Astrocyte of the hippocampus (primary cell): ENCODE measurements at regions not wholly inside any gene's neighbourhood (a gene's known extent, or its start where the extent isn't known, plus 50 kb on each side); places are given as distances from the start of the nearest gene placed in this dataset.
A peak's percentile ranks its signal among the peaks of the same experiment; 100 is the strongest.
"Not testable (repeated sequence)": the region's sequence is repeated elsewhere in the genome, so short reads cannot be mapped to it uniquely, and the experiment has no call there.

Source experiments
- DNase-seq: peaks from one replicate; pipeline ENCODE4 v3.0.0; 2011; ENCODE audit warnings: low read depth, low spot score

GRCh38 chr1:78247079-78247478 lies 201.3 kb downstream of the GIPC2 start:
- DNase-seq = no peak

DNA sequence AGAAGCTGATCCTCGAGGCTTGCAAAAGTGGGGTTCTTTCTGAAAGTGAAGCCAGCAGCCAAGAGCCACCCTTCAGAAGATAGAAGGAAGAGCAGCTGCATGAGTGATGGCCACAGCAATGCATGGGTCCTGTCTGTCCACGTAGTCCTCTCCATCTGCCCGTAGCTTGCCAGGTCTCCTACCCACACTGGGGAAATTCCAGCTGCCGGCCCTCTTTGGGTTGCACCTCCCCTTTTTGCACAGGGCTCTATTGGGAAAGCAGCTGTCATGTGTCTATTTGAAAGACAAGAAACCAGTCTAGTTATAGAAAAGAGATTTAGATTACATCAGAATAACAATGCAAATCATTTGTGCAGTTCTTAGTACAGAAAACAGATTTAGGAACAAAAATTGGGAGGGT lies 204.4 kb downstream of the GIPC2 start:
- DNase-seq = no peak

- DNase-seq = no peak
These were observed 208.8 kb downstream of the GIPC2 start for GRCh38 chr1:78254517-78254916.

DNA sequence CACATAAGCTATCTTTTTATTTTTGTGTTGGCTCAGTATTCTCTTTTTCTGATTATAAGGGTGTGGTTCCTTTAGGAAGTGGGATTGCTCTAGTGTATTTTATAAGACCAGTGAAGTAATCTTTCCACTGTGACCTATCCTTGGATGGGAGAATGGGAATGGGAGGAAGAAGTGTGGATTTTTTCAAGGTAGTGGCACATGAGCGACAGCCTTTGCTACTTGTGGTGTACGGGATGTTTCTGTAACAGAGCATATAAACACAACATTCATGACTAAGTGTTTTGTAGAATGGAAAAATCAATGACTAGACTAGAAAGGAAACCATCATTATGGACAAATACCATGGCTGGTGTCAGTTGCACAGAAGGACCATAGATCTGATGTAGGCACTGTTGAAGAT lies 209.6 kb downstream of the GIPC2 start:
- no peak for DNase-seq

DNA sequence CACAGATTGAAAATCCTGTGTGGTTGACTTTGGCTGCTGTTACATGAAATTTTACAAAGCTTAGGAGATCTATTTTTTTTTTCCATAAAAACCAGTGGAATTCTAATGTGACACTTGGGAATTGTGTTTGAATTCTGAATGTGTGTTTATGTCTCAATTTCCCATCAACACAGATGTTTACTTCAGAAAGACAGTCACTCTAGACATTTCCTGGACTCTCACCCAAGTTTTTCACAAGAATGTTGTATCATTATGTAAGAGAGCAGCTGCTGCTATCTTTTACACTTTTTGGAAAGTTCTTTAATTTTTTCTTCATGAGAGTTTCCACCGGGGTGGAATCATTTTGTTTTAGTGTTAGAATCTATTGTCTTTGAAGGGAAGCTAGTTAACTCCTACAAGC lies 210.1 kb downstream of the GIPC2 start:
- DNase-seq = no peak

GRCh38 chr1:78263459-78263858 lies 217.7 kb downstream of the GIPC2 start:
- no peak for DNase-seq

GRCh38 chr1:78263946-78264345 lies 218.2 kb downstream of the GIPC2 start:
- no peak for DNase-seq

GRCh38 chr1:78267513-78268218 lies 221.9 kb downstream of the GIPC2 start:
- no peak for DNase-seq

DNA sequence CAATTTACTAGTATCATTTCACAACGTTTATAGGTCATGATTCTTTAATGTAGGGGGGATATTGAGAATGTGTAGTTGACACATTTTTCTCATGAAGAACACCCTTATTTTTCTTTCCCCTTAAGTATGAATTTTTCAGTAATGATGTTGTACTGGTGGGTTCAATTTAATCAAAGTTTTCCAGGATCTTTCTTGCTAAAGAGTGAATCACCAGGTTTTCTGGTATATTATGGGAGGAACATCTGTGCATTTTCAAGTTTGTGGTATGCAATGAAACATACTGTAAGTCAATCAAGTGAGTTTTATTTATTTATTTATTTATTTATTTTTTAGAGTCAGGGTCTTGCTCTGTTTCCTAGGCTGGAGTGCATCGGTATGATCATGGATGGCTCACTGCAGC lies 221.2 kb upstream of the PTGFR start:
- no peak for DNase-seq

- DNase-seq = not testable (repeated sequence)
These were observed 219.4 kb upstream of the PTGFR start for GRCh38 chr1:78271423-78271822.

DNA sequence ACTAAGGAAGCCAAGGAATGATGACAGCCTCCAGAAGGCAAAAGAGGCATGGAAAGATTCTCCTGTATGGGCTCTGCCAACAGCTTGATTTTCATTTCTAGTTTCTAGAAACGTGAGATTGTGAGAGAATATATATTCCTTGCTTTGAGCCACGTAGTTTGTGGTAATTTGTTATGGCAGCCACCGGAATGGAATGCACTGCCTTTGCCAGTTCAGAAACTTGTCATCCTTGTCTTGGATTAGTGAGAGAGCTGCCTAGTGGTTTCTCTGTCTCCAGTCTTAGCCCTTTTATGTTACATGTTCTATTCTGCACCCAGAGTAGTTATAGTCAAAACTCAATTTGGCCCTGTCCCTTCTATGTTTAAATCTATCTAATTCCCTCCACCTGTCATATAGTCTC lies 216.0 kb upstream of the PTGFR start:
- DNase-seq = peak; percentile 82

DNA sequence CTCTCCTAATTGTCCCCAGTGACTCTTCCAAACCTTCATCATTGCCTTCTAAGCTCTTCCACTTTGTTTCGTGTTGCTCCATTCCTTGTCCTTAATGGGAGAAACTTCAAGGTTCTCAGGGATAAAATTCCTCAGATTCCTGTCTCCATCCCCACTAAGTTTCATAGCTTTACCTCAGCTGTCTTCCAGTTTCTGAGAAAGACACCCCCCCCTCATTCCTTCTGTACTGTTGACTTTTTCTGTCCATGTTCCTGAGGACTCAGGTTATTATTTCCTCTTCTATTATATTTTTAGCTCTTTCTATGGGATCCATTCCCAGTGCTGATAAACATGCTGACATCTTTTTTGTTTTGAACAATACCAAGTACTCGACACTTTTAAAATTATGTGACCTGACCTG lies 215.3 kb upstream of the PTGFR start:
- DNase-seq = peak; percentile 49

GRCh38 chr1:78275906-78276685 lies 214.7 kb upstream of the PTGFR start:
- DNase-seq = peak; percentile 47

DNA sequence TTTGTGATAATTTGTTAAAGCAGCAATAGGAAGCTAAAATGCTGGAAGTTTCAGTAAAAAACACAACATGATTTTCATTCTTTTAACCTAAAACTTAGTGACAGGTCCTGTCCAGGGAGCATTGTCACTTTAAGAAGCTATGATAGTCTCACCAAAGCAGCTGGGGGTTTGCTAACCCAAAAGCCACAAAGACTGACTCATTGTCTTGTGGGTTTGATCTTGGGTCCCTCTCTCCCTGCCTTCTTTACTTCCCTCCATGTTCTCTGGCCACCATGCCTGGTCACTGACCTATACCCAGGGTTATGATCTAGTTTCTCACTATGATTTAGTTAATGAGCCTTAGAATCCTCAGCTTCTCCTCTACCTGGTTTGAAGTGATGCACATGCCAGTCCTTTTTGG lies 213.5 kb upstream of the PTGFR start:
- DNase-seq = peak; percentile 65

- peak; percentile 65 for DNase-seq
These were observed 211.7 kb upstream of the PTGFR start for GRCh38 chr1:78279051-78279450.

DNA sequence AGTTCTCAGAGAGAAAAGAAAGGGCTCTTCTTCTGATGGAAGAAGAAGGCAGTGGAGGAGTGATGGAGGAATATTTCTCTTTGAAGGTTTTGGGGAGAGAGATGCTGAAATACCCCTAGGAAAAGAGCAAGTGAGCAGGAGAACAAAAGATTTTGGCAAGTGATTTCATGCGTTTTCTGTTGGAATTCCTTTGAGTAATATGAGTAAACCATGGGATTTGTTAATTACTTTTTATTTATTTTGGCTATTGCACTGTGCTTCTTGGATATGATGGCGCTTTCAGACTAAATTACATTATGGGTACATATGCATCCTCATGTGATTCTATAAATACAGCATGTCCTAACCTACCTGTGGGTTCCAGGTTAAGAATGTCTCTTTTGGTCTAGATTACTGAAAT lies 210.1 kb upstream of the PTGFR start:
- no peak for DNase-seq

DNA sequence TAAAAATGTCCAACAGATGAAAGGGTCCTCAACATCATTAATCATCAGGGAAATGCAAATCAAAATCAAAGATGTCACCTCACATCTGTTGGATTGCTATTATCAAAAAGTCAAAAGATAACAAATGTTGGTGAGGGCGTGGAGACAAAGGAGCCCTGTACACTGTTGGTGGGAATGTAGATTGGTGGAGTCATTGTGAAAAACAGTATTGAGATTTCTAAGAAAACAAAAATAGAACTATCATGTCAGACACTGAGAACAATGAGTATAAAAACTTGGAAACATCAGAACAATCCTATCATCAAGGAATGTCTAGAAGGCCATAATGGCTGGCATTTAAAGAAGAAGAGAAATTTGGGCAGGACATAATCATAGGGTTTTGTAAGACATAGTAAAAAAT lies 209.2 kb upstream of the PTGFR start:
- DNase-seq = no peak

DNA sequence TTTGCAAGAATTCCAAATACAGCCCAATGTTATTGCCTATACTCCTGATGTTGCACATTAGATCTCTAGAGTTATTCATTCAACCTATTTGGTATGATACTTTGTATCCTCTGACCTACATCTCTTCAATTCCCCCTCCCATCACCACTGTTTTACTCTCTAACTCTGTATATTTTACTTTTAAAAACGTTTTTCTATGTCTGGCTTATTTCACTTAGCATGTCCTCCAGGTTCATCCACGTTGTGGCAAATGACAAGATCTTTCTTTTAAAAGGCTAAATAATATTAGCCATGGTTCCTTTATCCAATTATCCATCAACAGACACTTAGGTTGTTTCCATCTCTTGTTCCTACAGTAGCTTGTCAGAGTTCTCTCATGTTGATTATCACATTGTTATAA lies 207.1 kb upstream of the PTGFR start:
- DNase-seq = no peak

DNA sequence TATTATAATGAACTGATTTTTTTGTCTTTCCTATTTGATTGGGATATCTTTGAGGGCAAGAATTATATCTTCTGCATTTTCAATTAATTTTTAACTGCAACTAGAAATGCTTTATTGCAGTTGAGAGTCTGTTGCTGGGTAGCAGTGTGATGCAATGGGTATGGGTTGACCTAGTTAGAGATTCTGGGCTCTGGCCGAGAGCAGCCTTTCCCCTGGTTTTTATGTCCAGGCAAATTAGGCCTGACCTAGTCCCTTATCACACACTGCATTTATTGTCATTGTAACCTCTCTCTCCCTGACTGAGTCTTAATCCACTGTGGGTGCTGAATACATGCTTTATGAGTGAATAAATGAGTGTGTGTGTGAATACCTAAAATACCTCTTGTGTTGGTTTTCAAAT lies 206.4 kb upstream of the PTGFR start:
- no peak for DNase-seq

DNA sequence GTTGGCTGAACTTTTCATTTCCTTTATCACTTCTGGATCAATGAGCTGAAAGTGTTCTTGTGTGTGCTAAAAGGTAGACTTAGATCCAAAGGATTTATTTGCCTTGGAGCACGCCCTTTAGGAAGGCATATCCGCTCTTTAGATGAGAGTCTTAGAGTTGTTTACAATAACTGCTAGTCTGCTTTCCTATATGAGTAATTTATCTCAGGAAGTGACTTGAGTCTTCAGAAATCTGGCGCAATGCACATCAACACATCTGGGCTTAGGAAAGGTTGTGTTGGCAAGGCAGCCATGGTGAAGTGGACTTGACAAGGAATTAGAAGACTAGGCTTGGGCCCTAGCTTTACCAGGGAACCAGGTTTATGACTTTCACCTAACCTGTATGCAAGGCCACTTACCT lies 204.1 kb upstream of the PTGFR start:
- DNase-seq = no peak

DNA sequence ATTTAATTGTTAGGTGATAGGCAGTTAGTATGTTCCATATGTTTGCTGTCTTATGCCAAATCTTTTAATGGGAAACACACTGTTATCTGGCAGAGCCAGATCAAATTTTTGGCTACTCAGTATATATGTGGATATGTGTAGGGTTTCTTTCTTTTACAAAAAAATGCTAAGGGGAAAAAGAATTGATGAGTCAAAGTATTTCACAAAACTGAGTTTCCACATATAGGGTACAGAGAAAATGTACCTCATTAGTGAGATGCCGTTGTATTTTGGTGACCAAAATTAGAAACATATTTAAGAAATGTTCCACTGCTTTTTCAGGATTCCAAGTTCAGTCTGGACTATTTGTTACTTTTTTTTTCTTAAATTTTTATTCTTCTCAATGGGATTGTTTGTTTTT lies 201.2 kb upstream of the PTGFR start:
- DNase-seq = no peak

- DNase-seq = no peak
These were observed 199.4 kb upstream of the PTGFR start for GRCh38 chr1:78291418-78291817.

DNA sequence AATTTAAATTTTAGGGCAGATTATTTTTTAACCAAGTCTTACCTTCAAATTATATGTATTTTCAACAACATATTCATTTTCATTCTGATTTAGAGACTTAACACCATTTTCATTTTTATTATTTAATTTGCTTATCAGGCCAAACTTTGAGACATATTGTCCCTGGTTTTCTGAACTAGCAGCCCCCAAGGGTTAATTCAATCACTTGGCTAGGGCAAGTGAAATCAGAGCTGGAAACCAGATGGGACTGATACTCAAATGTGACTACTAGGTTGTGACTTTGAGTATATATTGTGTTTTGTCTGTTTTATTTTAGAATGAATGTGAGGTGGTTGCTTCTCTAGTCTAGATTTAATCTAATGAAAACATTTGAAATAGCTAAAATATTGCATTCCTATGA lies 198.9 kb upstream of the PTGFR start:
- DNase-seq = no peak
